ENCODE measurements at regions not wholly inside any gene's neighbourhood (a gene's known extent, or its start where the extent isn't known, plus 50 kb on each side); places are given as distances from the start of the nearest gene placed in this dataset.

GRCh38 chr12:98224584-98225221, 290.7 kb upstream of the TMPO start:
- DNase-seq: no peak

- no peak for DNase-seq
These were observed 288.2 kb upstream of the TMPO start for GRCh38 chr12:98227162-98227561.

- no peak for DNase-seq
These were observed 286.5 kb upstream of the TMPO start for GRCh38 chr12:98228683-98229539.

GRCh38 chr12:98229540-98229924, 285.9 kb upstream of the TMPO start:
- DNase-seq: no peak

GRCh38 chr12:98232753-98233390, 282.5 kb upstream of the TMPO start:
- DNase-seq: no peak

GRCh38 chr12:98235301-98235700, 280.1 kb upstream of the TMPO start:
- DNase-seq: no peak

GRCh38 chr12:98238515-98239130, 276.8 kb upstream of the TMPO start:
- no peak for DNase-seq

- no peak for DNase-seq
These were observed 272.2 kb upstream of the TMPO start for GRCh38 chr12:98243190-98243589.

GRCh38 chr12:98244136-98244535, 271.3 kb upstream of the TMPO start:
- no peak for DNase-seq

- DNase-seq: peak; percentile 71 to 77
These were observed 262.0 kb upstream of the TMPO start for GRCh38 chr12:98253207-98254037.

- DNase-seq: no peak
These were observed 258.6 kb upstream of the TMPO start for GRCh38 chr12:98256830-98257229.

- no peak for DNase-seq
These were observed 255.7 kb upstream of the TMPO start for GRCh38 chr12:98259693-98260092.

- no peak for DNase-seq
These were observed 255.1 kb upstream of the TMPO start for GRCh38 chr12:98260276-98260675.

GRCh38 chr12:98262902-98263301, 252.5 kb upstream of the TMPO start:
- DNase-seq: no peak

GRCh38 chr12:98274430-98275130, 240.8 kb upstream of the TMPO start:
- no peak for DNase-seq

GRCh38 chr12:98275131-98275475, 240.3 kb upstream of the TMPO start:
- no peak for DNase-seq

GRCh38 chr12:98280152-98280551, 235.2 kb upstream of the TMPO start:
- DNase-seq: no peak

- DNase-seq: no peak
These were observed 234.8 kb upstream of the TMPO start for GRCh38 chr12:98280621-98281020.

- no peak for DNase-seq
These were observed 223.6 kb upstream of the TMPO start for GRCh38 chr12:98291828-98292227.

GRCh38 chr12:98294051-98294805, 221.2 kb upstream of the TMPO start:
- no peak for DNase-seq

- no peak for DNase-seq
These were observed 219.7 kb upstream of the TMPO start for GRCh38 chr12:98295681-98296080.

Data from NCI-H187 (cell line).